ENCODE measurements at regions not wholly inside any gene's neighbourhood (a gene's known extent, or its start where the extent isn't known, plus 50 kb on each side); places are given as distances from the start of the nearest gene placed in this dataset.

DNA sequence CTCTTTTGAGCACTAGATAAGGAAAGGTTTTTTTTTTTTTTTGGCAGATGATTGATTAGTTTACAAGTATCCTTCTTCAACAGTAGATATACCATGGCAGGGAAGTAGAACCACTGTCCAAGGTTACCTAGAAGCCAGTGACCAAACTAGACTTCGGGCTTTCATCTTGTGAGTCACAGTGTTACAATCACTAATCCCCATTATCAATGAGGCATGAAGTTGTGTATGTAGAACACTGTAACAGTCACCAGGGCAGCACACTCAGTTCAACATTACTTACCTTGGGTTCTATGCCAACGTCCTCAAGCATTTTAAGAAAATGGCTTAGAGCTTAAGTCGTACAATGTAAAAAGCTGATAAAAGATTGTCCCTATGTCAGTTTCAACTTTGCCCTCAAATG is 430.9 kb downstream of the ETS1 start:
- TF ChIP-seq CTCF (conservative IDR thresholded peaks at IDR 0.05; ENCODE audit: low read length) (no peak), EZH2phosphoT487 (IDR thresholded peaks at IDR 0.05; ENCODE audit: borderline replicate concordance, low read depth, low read length) (no peak)
